ENCODE measurements at regions not wholly inside any gene's neighbourhood (a gene's known extent, or its start where the extent isn't known, plus 50 kb on each side); places are given as distances from the start of the nearest gene placed in this dataset.
"Not testable (repeated sequence)": the region's sequence is repeated elsewhere in the genome, so short reads cannot be mapped to it uniquely, and the experiment has no call there.

GRCh38 chr16:32120372-32120771 lies 132.7 kb upstream of the TP53TG3D start:
- not testable (repeated sequence) for TF ChIP-seq CTCF (IDR thresholded peaks at IDR 0.05); REST (IDR thresholded peaks at IDR 0.05; ENCODE audit: insufficient read depth in 1 of 2, low read depth in 2 of 2, low read length in 1 of 2); TCF7L2 (IDR thresholded peaks at IDR 0.05; ENCODE audit: low read depth, low read length); SIN3A (IDR thresholded peaks at IDR 0.05; ENCODE audit: borderline replicate concordance, insufficient read depth, low read depth, low read length); POLR2AphosphoS5 (IDR thresholded peaks at IDR 0.05; ENCODE audit: low read depth, low read length)
